ENCODE measurements at regions not wholly inside any gene's neighbourhood (a gene's known extent, or its start where the extent isn't known, plus 50 kb on each side); places are given as distances from the start of the nearest gene placed in this dataset.
"Not testable (repeated sequence)": the region's sequence is repeated elsewhere in the genome, so short reads cannot be mapped to it uniquely, and the experiment has no call there.

GRCh38 chr2:43005975-43006833 is 213.8 kb upstream of the HAAO start:
- DNase-seq: no peak
- peaks cover 2% of the 10 kb centered on the region for H3K9me3 Mint-ChIP-seq
- no peak overlapping the region for H3K4me3 Mint-ChIP-seq
- H3K27ac Mint-ChIP-seq: no peak overlapping the region
- peaks cover 3% of the 10 kb centered on the region for H3K36me3 Mint-ChIP-seq (ENCODE audit: low read depth)
- H3K4me1 Mint-ChIP-seq: peaks cover 1% of the 10 kb centered on the region
- H3K27me3 Mint-ChIP-seq: no peaks in the 10 kb centered on the region
- ChIA-PET CTCF (no interaction called here), POLR2A (no interaction called here)

- Mint-ChIP-seq H3K4me1 (no peaks in the 10 kb centered on the region), H3K27ac (no peak overlapping the region), H3K27me3 (no peaks in the 10 kb centered on the region), H3K36me3 (ENCODE audit: low read depth) (peaks cover 3% of the 10 kb centered on the region), H3K4me3 (no peak overlapping the region), H3K9me3 (peaks cover 2% of the 10 kb centered on the region)
- ChIA-PET POLR2A (no interaction called here), CTCF (no interaction called here)
- DNase-seq: no peak
Observed at GRCh38 chr2:43005245-43005974, 213.0 kb upstream of the HAAO start.

GRCh38 chr2:43004879-43005244 is 212.5 kb upstream of the HAAO start:
- H3K4me1 Mint-ChIP-seq: no peaks in the 10 kb centered on the region
- ChIA-PET CTCF (no interaction called here), POLR2A (no interaction called here)
- no peak for DNase-seq
- peaks cover 3% of the 10 kb centered on the region for H3K36me3 Mint-ChIP-seq (ENCODE audit: low read depth)
- no peak overlapping the region for H3K27ac Mint-ChIP-seq
- peaks cover 2% of the 10 kb centered on the region for H3K9me3 Mint-ChIP-seq
- no peaks in the 10 kb centered on the region for H3K27me3 Mint-ChIP-seq
- no peak overlapping the region for H3K4me3 Mint-ChIP-seq

GRCh38 chr2:43004126-43004865 is 211.9 kb upstream of the HAAO start:
- H3K9me3 Mint-ChIP-seq; H3K4me1 Mint-ChIP-seq; H3K27ac Mint-ChIP-seq; POLR2A ChIA-PET; H3K36me3 Mint-ChIP-seq (ENCODE audit: low read depth); H3K4me3 Mint-ChIP-seq; DNase-seq; H3K27me3 Mint-ChIP-seq: not testable (repeated sequence)
- CTCF ChIA-PET: interaction anchor here (0.6 kb wide), 1 partner anchor 54 kb away, joined by 3 read pairs; no protein-coding TSS in a partner anchor

- no peak overlapping the region for H3K27ac Mint-ChIP-seq
- peaks cover 3% of the 10 kb centered on the region for H3K36me3 Mint-ChIP-seq (ENCODE audit: low read depth)
- H3K9me3 Mint-ChIP-seq: peaks cover 2% of the 10 kb centered on the region
- CTCF ChIA-PET: interaction anchor here (0.6 kb wide), 1 partner anchor 53 kb away, joined by 3 read pairs; no protein-coding TSS in a partner anchor
- POLR2A ChIA-PET: no interaction called here
- DNase-seq: no peak
- H3K4me1 Mint-ChIP-seq: no peaks in the 10 kb centered on the region
- H3K27me3 Mint-ChIP-seq: no peaks in the 10 kb centered on the region
- no peak overlapping the region for H3K4me3 Mint-ChIP-seq
Observed at GRCh38 chr2:43003702-43004101, 211.3 kb upstream of the HAAO start.

- H3K36me3 Mint-ChIP-seq (ENCODE audit: low read depth): no peaks in the 10 kb centered on the region
- H3K27me3 Mint-ChIP-seq: no peaks in the 10 kb centered on the region
- CTCF ChIA-PET: no interaction called here
- H3K9me3 Mint-ChIP-seq: no peaks in the 10 kb centered on the region
- no peak overlapping the region for H3K27ac Mint-ChIP-seq
- POLR2A ChIA-PET: no interaction called here
- no peak overlapping the region for H3K4me3 Mint-ChIP-seq
- DNase-seq: no peak
- no peaks in the 10 kb centered on the region for H3K4me1 Mint-ChIP-seq
Observed at GRCh38 chr2:43001787-43002468, 209.5 kb upstream of the HAAO start.

- POLR2A ChIA-PET: no interaction called here
- Mint-ChIP-seq H3K27ac (no peak overlapping the region), H3K36me3 (ENCODE audit: low read depth) (no peaks in the 10 kb centered on the region)
Observed at GRCh38 chr2:43001055-43001378, 208.6 kb upstream of the HAAO start.

GRCh38 chr2:43000242-43001054 is 208.1 kb upstream of the HAAO start:
- POLR2A ChIA-PET: no interaction called here
- H3K36me3 Mint-ChIP-seq (ENCODE audit: low read depth): no peaks in the 10 kb centered on the region
- no peak overlapping the region for H3K27ac Mint-ChIP-seq
- no peak for DNase-seq
- no peak overlapping the region for H3K4me3 Mint-ChIP-seq
- H3K9me3 Mint-ChIP-seq: no peaks in the 10 kb centered on the region
- peaks cover 4% of the 10 kb centered on the region for H3K27me3 Mint-ChIP-seq
- CTCF ChIA-PET: no interaction called here
- no peaks in the 10 kb centered on the region for H3K4me1 Mint-ChIP-seq

More at GRCh38 chr2:43001055-43001378, 208.6 kb upstream of the HAAO start:
- Mint-ChIP-seq H3K4me3 (no peak overlapping the region), H3K27me3 (no peaks in the 10 kb centered on the region), H3K4me1 (no peaks in the 10 kb centered on the region), H3K9me3 (no peaks in the 10 kb centered on the region)
- CTCF ChIA-PET: no interaction called here
- no peak for DNase-seq

- DNase-seq: no peak
- H3K27ac Mint-ChIP-seq: no peak overlapping the region
- no peaks in the 10 kb centered on the region for H3K36me3 Mint-ChIP-seq (ENCODE audit: low read depth)
- POLR2A ChIA-PET: no interaction called here
- no peak overlapping the region for H3K4me3 Mint-ChIP-seq
- CTCF ChIA-PET: no interaction called here
- peaks cover 4% of the 10 kb centered on the region for H3K27me3 Mint-ChIP-seq
- no peaks in the 10 kb centered on the region for H3K4me1 Mint-ChIP-seq
- H3K9me3 Mint-ChIP-seq: no peaks in the 10 kb centered on the region
Observed at GRCh38 chr2:42999856-43000241, 207.5 kb upstream of the HAAO start.

GRCh38 chr2:42999391-42999841 is 207.0 kb upstream of the HAAO start:
- CTCF ChIA-PET: no interaction called here
- H3K4me3 Mint-ChIP-seq: no peak overlapping the region
- H3K4me1 Mint-ChIP-seq: no peaks in the 10 kb centered on the region
- peaks cover 4% of the 10 kb centered on the region for H3K27me3 Mint-ChIP-seq
- no peaks in the 10 kb centered on the region for H3K36me3 Mint-ChIP-seq (ENCODE audit: low read depth)
- DNase-seq: no peak
- POLR2A ChIA-PET: no interaction called here
- no peak overlapping the region for H3K27ac Mint-ChIP-seq
- H3K9me3 Mint-ChIP-seq: no peaks in the 10 kb centered on the region

- Mint-ChIP-seq H3K27me3 (peaks cover 6% of the 10 kb centered on the region), H3K36me3 (ENCODE audit: low read depth) (no peaks in the 10 kb centered on the region), H3K27ac (no peak overlapping the region), H3K9me3 (no peaks in the 10 kb centered on the region), H3K4me3 (no peak overlapping the region), H3K4me1 (no peaks in the 10 kb centered on the region)
- DNase-seq: no peak
- ChIA-PET POLR2A (no interaction called here), CTCF (no interaction called here)
Observed at GRCh38 chr2:42998721-42999120, 206.3 kb upstream of the HAAO start.

- CTCF ChIA-PET: no interaction called here
- DNase-seq: no peak
- Mint-ChIP-seq H3K9me3 (no peaks in the 10 kb centered on the region), H3K27me3 (peaks cover 6% of the 10 kb centered on the region), H3K4me1 (no peaks in the 10 kb centered on the region), H3K4me3 (no peak overlapping the region), H3K36me3 (ENCODE audit: low read depth) (no peaks in the 10 kb centered on the region), H3K27ac (no peak overlapping the region)
- POLR2A ChIA-PET: no interaction called here
Observed at GRCh38 chr2:42996528-42996927, 204.1 kb upstream of the HAAO start.

Data from activated CD4-positive, alpha-beta memory T cell treated with anti-CD3 and anti-CD28 coated beads, Interleukin-2, amount 10 ng/mL, durations not matched to agents 7 days and 5 days (primary cell).